Heart left ventricle (tissue), 16 donors: ENCODE measurements at regions not wholly inside any gene's neighbourhood (a gene's known extent, or its start where the extent isn't known, plus 50 kb on each side); places are given as distances from the start of the nearest gene placed in this dataset.

ENCODE experiments used
- ATAC-seq, 4 donors: fragments of 200-7000 bp; cut with Tn5 transposase; one replicate each; pipeline ENCODE4 v1.9.1; 2020 to 2022; ENCODE audit warnings: moderate library complexity in 4 of 4, mild to moderate bottlenecking in 3 of 4, moderate number of reproducible peaks in 1 of 4
- DNase-seq, 5 donors: peaks; one replicate each; pipeline ENCODE4 v3.0.0-alpha.2; 2020
- H3K27ac ChIP-seq, 12 donors: fragments of 200-600 bp; sonication (generic) in 4 of 12; one replicate each; pipeline versions ENCODE4 v1.5.0 to v1.8.0; 2016 to 2022; ENCODE audit warnings: mild to moderate bottlenecking in 2 of 12
- H3K27me3 ChIP-seq, 9 donors: fragments of 200-600 bp; sonication (generic) in 2 of 9; one replicate each; pipeline versions ENCODE4 v1.5.1 to v1.8.0; 2016 to 2022; ENCODE audit warnings: mild to moderate bottlenecking in 3 of 9
- H3K36me3 ChIP-seq, 9 donors: fragments of 200-600 bp; sonication (generic) in 2 of 9; one replicate each; pipeline versions ENCODE4 v1.5.0 to v1.8.0; 2018 to 2022; ENCODE audit warnings: mild to moderate bottlenecking in 2 of 9
- H3K4me1 ChIP-seq, 12 donors: fragments of 200-600 bp; sonication (generic) in 4 of 12; one replicate each; pipeline versions ENCODE4 v1.5.0 to v1.8.0; 2016 to 2022; ENCODE audit warnings: mild to moderate bottlenecking in 3 of 12
- H3K4me3 ChIP-seq, 12 donors: fragments of 200-600 bp; sonication (generic) in 4 of 12; one replicate each; pipeline versions ENCODE4 v1.5.0 to v1.8.0; 2017 to 2022; ENCODE audit warnings: mild to moderate bottlenecking in 9 of 12, moderate library complexity in 4 of 12
- H3K9me3 ChIP-seq, 12 donors: fragments of 200-600 bp; sonication (generic) in 4 of 12; one replicate each; pipeline versions ENCODE4 v1.5.0 to v1.8.0; 2016 to 2022; ENCODE audit warnings: mild to moderate bottlenecking in 1 of 12
- CTCF ChIP-seq, 12 donors: fragments of 200-600 bp; sonication (generic) in 4 of 12; IDR thresholded peaks; one replicate each; pipeline versions ENCODE4 v1.5.0 to v1.8.0; 2018 to 2022; ENCODE audit warnings: antibody characterized with exemption in 12 of 12, mild to moderate bottlenecking in 5 of 12
- POLR2A ChIP-seq, 2 donors: fragments of 450-650 bp; IDR thresholded peaks; one replicate each; pipeline ENCODE4 v1.6.1; 2017; ENCODE audit warnings: antibody characterized with exemption in 2 of 2, mild to moderate bottlenecking in 2 of 2, moderate library complexity in 2 of 2
- WGBS, 4 donors: extraction: QIAGEN DNeasy Blood & Tissue Kit in 2 of 4; methylation state at CpG; one replicate each; pipeline versions ENCODE4 v1.1.5 to v1.1.7; 2013 to 2018; 5-methylcytosine and 5-hydroxymethylcytosine counted together
- intact Hi-C, 10 donors: fragments of 100-400 bp; cut with DNase I; formaldehyde crosslinking; loops; one replicate each; pipeline versions ENCODE4 v1.11.1 to v1.14.2; 2022
- donor health status: ischemic (EF 13 %, LVEDD 7.1; RV severe dilation, severe dysfunction).
- donor health status: healthy with polysubstance abuse.
- donor health status: DM: no; HTN: yes; CAD: no.
- donor health status: DM: no; HTN: no; CAD: no.
- donor health status: ischemic (EF 25% LVEDD 6.9; RV normal size, moderate dysfunction).
- donor health status: ischemic (EF 25% LVEDD 5.7; RV mildly dilated, moderate dysfunction).
- donor health status: healthy.
- donor health status: DM: yes; HTN: yes; CAD: no.
- donor health status: ischemic (EF 35%, LVEDD 5.7; RV mildly dilated, moderate dysfunction).
- donor health status: nonischemic (EF 11% LVEDD 7.7; RV severe dilation, severe dysfunction).
- donor health status: DM: yes; HTN: yes; CAD: no.
- donor health status: PGD.
- donor health status: ischemic (EF 29% LVEDD 5.4; RV normal size, mild dysfunction).
- donor health status: nonischemic (EF 23%, LVEDD 6.1; RV moderate dilation, normal function).

GRCh38 chr12:97151481-97151880 is 244.4 kb downstream of the NEDD1 start:
- no peaks in the 10 kb centered on the region for H3K9me3 ChIP-seq
- H3K36me3 ChIP-seq, result no peaks in the 10 kb centered on the region
- ATAC-seq (no peak), DNase-seq (no peak)
- no peaks in the 10 kb centered on the region for H3K27me3 ChIP-seq
- no peak overlapping the region for H3K4me3 ChIP-seq
- intact Hi-C loops, result no loop called here
- no peak for TF ChIP-seq POLR2A (IDR thresholded peaks at IDR 0.05)
- TF ChIP-seq CTCF (IDR thresholded peaks at IDR 0.05), result no peak
- WGBS, 4 donors, result 20 to 44% (median 34%) methylated on average over 1 of the region's 1 CpG
- H3K4me1 ChIP-seq, result no peaks in the 10 kb centered on the region
- H3K27ac ChIP-seq, result no peak overlapping the region

- H3K4me3 ChIP-seq, result no peak overlapping the region
- no peaks in the 10 kb centered on the region for H3K36me3 ChIP-seq
- DNase-seq, result no peak
- TF ChIP-seq POLR2A (IDR thresholded peaks at IDR 0.05) (no peak), CTCF (IDR thresholded peaks at IDR 0.05) (no peak)
- no peaks in the 10 kb centered on the region for H3K4me1 ChIP-seq
- H3K27ac ChIP-seq, result no peak overlapping the region
- intact Hi-C loops, result no loop called here
- ATAC-seq, result no peak
- H3K27me3 ChIP-seq, result no peaks in the 10 kb centered on the region
- H3K9me3 ChIP-seq, result no peaks in the 10 kb centered on the region
- 75 to 81% (median 77%) methylated on average over 5 of the region's 5 CpGs for WGBS, 4 donors
These were observed 252.3 kb downstream of the NEDD1 start for GRCh38 chr12:97159377-97159776.

- Histone ChIP-seq H3K27ac (no peak overlapping the region), H3K9me3 (no peaks in the 10 kb centered on the region), H3K4me1 (no peaks in the 10 kb centered on the region), H3K36me3 (no peaks in the 10 kb centered on the region), H3K27me3 (no peaks in the 10 kb centered on the region), H3K4me3 (no peak overlapping the region)
- DNase-seq (no peak), ATAC-seq (no peak)
- TF ChIP-seq CTCF (IDR thresholded peaks at IDR 0.05) (no peak), POLR2A (IDR thresholded peaks at IDR 0.05) (no peak)
- WGBS, 4 donors, result 84 to 95% (median 89%) methylated on average over 1 to 2 of the region's 2 CpGs
- intact Hi-C loops, result no loop called here
These were observed 253.2 kb downstream of the NEDD1 start for GRCh38 chr12:97160277-97160676.

GRCh38 chr12:97162173-97162572 is 255.1 kb downstream of the NEDD1 start:
- no peak overlapping the region for H3K27ac ChIP-seq
- intact Hi-C loops, result no loop called here
- no peak overlapping the region for H3K4me3 ChIP-seq
- H3K36me3 ChIP-seq, result no peaks in the 10 kb centered on the region
- 65 to 93% (median 82%) methylated on average over 1 of the region's 1 CpG for WGBS, 4 donors
- DNase-seq (no peak), ATAC-seq (no peak)
- H3K9me3 ChIP-seq, result no peaks in the 10 kb centered on the region
- H3K4me1 ChIP-seq, result no peaks in the 10 kb centered on the region
- TF ChIP-seq CTCF (IDR thresholded peaks at IDR 0.05) (no peak), POLR2A (IDR thresholded peaks at IDR 0.05) (no peak)
- H3K27me3 ChIP-seq, result no peaks in the 10 kb centered on the region
